Erythroblast (primary cell): ENCODE measurements at regions not wholly inside any gene's neighbourhood (a gene's known extent, or its start where the extent isn't known, plus 50 kb on each side); places are given as distances from the start of the nearest gene placed in this dataset.

ENCODE experiments used
- GATA1 ChIP-seq: IDR thresholded peaks from 2 replicates; pipeline ENCODE4 v1.6.1; 2011; ENCODE audit warnings: low read depth, mild to moderate bottlenecking, control low read depth, low read length, moderate library complexity
- POLR2A ChIP-seq: IDR thresholded peaks from 2 replicates; pipeline ENCODE4 v1.6.1; 2011; ENCODE audit warnings: mild to moderate bottlenecking, low read length

DNA sequence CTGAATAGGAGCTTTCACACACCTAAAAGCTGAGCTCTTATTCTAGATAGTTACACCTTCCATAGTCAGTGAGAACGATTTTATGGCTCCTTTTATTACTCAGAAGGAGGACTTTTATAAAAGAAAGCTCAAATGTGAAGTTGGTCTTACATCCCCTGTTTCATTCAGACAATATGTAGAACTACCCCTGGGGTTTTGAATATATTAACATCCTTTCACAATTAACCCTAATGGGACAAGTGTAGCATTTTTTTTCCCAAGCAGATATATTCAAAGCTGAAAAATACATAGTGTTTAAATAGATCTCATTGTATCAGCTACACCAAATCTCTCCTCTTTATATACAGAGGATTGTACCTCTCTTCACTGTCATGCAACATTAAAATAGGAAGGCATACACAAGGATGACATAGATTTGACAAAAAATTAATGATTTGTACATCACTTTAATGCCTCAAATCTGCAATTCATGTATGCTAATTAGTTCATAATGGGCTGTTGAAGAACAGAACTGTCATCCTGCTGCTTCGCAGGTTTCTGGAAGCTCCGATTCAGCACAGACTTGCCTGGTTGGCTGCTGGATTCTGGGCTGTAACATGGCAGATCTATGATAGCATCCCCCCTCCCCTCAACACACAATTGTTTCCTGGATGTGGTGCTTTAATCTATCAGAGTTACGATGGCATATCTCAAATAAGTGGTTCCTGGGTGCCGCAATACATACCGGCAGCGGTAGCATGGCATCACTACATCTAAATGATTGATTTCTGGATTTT lies 129.7 kb upstream of the PARD3B start:
- no peak for TF ChIP-seq POLR2A
- no peak for TF ChIP-seq GATA1
